Astrocyte of the cerebellum (primary cell): ENCODE measurements at regions not wholly inside any gene's neighbourhood (a gene's known extent, or its start where the extent isn't known, plus 50 kb on each side); places are given as distances from the start of the nearest gene placed in this dataset.

Experiments
- DNase-seq: peaks from one replicate; pipeline ENCODE4 v3.0.0-alpha.2; 2011; ENCODE audit warnings: low read depth
- H3K4me3 ChIP-seq: 2 replicates; pipeline ENCODE4 v1.5.1; 2011; ENCODE audit warnings: mild to moderate bottlenecking, low read depth, low read length, moderate library complexity
- CTCF ChIP-seq: IDR thresholded peaks from 2 replicates; pipeline ENCODE4 v1.5.1; 2012; ENCODE audit warnings: low read length, low read depth, moderate library complexity, mild to moderate bottlenecking; ENCODE audit errors: missing control alignments
- in situ Hi-C: cut with HindIII; loops from 2 replicates; pipeline ENCODE4 v1.10.0; 2017; ENCODE audit warnings: low sequenced_read_pairs

GRCh38 chr2:41990688-41991087 lies 57.1 kb upstream of the PKDCC start:
- H3K4me3 ChIP-seq: no peak overlapping the region
- in situ Hi-C loops: no loop called here
- DNase-seq: no peak
- TF ChIP-seq CTCF: no peak

- no peak for TF ChIP-seq CTCF
- no peak for DNase-seq
- no peak overlapping the region for H3K4me3 ChIP-seq
- in situ Hi-C loops: no loop called here
These were observed 55.7 kb upstream of the PKDCC start for GRCh38 chr2:41992056-41992642.

- DNase-seq: no peak
- in situ Hi-C loops: no loop called here
- no peak overlapping the region for H3K4me3 ChIP-seq
- no peak for TF ChIP-seq CTCF
These were observed 55.0 kb upstream of the PKDCC start for GRCh38 chr2:41992671-41993434.

GRCh38 chr2:41993435-41993925 lies 54.3 kb upstream of the PKDCC start:
- no peak for TF ChIP-seq CTCF
- in situ Hi-C loops: no loop called here
- DNase-seq: no peak

GRCh38 chr2:41994233-41994637 lies 53.6 kb upstream of the PKDCC start:
- H3K4me3 ChIP-seq: no peak overlapping the region
- in situ Hi-C loops: no loop called here
- TF ChIP-seq CTCF: no peak
- DNase-seq: no peak

More at GRCh38 chr2:41993435-41993925, 54.3 kb upstream of the PKDCC start:
- no peak overlapping the region for H3K4me3 ChIP-seq

GRCh38 chr2:41994661-41995060 lies 53.2 kb upstream of the PKDCC start:
- in situ Hi-C loops: no loop called here
- H3K4me3 ChIP-seq: no peak overlapping the region
- DNase-seq: no peak
- no peak for TF ChIP-seq CTCF
